ENCODE measurements at regions not wholly inside any gene's neighbourhood (a gene's known extent, or its start where the extent isn't known, plus 50 kb on each side); places are given as distances from the start of the nearest gene placed in this dataset.

DNA sequence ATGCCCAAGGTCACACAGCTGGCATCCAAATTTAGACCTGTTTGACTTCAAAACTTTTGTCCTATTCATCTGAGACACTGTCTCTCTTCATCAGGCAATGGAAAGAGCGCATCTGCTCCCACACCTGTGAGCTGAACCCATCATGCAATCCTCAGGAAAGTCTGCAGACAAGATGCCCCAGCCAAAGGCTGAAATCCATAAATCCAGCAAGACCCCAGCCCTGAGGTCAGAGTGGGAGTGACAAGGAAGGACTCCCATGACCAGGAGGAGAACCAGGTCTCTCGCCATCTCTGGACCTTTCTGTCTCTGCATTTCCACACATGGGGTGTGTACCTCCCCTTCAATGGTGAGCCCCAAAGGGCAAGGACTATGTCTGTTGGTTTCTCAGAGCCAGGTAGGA is 83.6 kb upstream of the HMGXB4 start:
- Histone ChIP-seq H3K27ac (ENCODE audit: insufficient read depth, low read length) (no peak overlapping the region), H4K5ac (ENCODE audit: low read depth, low read length) (no peak overlapping the region), H3K4me3 (ENCODE audit: insufficient read depth, low read depth, low read length) (no peak overlapping the region), H2BK15ac (ENCODE audit: low read depth, low read length) (no peak overlapping the region), H3K14ac (replicated peaks; ENCODE audit: low read depth, low read length) (no peak overlapping the region), H2BK20ac (ENCODE audit: low read depth, low read length) (no peak overlapping the region), H4K20me1 (ENCODE audit: insufficient read depth, low read length) (no peaks in the 10 kb centered on the region), H3K79me1 (ENCODE audit: low read depth in 1 of 2, low read length in 2 of 2) (no peaks in the 10 kb centered on the region), H3K56ac (ENCODE audit: extremely low read depth, insufficient read depth, low read length) (no peak overlapping the region), H3K23ac (ENCODE audit: low read depth, low read length) (no peak overlapping the region), H2BK5ac (ENCODE audit: low read depth, low read length, poor library complexity, severe bottlenecking) (no peak overlapping the region), H3K36me3 (ENCODE audit: control insufficient read depth, insufficient read depth, low read length) (no peaks in the 10 kb centered on the region), H3K9me1 (ENCODE audit: insufficient read depth, low read length) (no peaks in the 10 kb centered on the region), H3K4me1 (ENCODE audit: control insufficient read depth, insufficient read depth, low read length) (no peaks in the 10 kb centered on the region), H3K4me2 (ENCODE audit: low read depth, low read length) (no peak overlapping the region), H2BK120ac (ENCODE audit: low read depth, low read length) (no peak overlapping the region), H2AK5ac (ENCODE audit: low read depth, low read length) (no peak overlapping the region), H2AFZ (replicated peaks; ENCODE audit: low read length, poor library complexity) (no peak overlapping the region), H4K8ac (ENCODE audit: low read depth in 2 of 2, low read length in 2 of 2) (no peak overlapping the region), H4K91ac (ENCODE audit: insufficient read depth, low read depth, low read length) (no peak overlapping the region), H3K18ac (ENCODE audit: low read depth, low read length) (no peak overlapping the region), H3K9me3 (ENCODE audit: control insufficient read depth, insufficient read depth, low read length) (no peaks in the 10 kb centered on the region), H3K9ac (ENCODE audit: low read depth, low read length) (no peak overlapping the region), H3K27me3 (ENCODE audit: control insufficient read depth, insufficient read depth, low read length) (no peaks in the 10 kb centered on the region), H2AK9ac (replicated peaks; ENCODE audit: low read depth, low read length, poor library complexity) (no peak overlapping the region), H3K4ac (ENCODE audit: low read depth, low read length) (no peak overlapping the region)
- no peak for TF ChIP-seq RCOR1 (IDR thresholded peaks at IDR 0.05; ENCODE audit: insufficient replicate concordance, low read length)
- TF ChIP-seq POLR2A (IDR thresholded peaks at IDR 0.05; ENCODE audit: low read depth, low read length): no peak
- no peak for TF ChIP-seq CHD1 (IDR thresholded peaks at IDR 0.05; ENCODE audit: low read depth, low read length)
- TF ChIP-seq MXI1 (IDR thresholded peaks at IDR 0.05; ENCODE audit: borderline replicate concordance, low read depth, low read length): no peak
- TF ChIP-seq, protein P1, sequence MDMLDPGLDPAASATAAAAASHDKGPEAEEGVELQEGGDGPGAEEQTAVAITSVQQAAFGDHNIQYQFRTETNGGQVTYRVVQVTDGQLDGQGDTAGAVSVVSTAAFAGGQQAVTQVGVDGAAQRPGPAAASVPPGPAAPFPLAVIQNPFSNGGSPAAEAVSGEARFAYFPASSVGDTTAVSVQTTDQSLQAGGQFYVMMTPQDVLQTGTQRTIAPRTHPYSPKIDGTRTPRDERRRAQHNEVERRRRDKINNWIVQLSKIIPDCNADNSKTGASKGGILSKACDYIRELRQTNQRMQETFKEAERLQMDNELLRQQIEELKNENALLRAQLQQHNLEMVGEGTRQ (IDR thresholded peaks at IDR 0.05; ENCODE audit: low read depth, low read length): no peak
- no peak for TF ChIP-seq MAFK (IDR thresholded peaks at IDR 0.05; ENCODE audit: low read depth, low read length)
- no peak for TF ChIP-seq FOS (IDR thresholded peaks at IDR 0.05; ENCODE audit: low read depth, low read length)
- TF ChIP-seq, protein P2, sequence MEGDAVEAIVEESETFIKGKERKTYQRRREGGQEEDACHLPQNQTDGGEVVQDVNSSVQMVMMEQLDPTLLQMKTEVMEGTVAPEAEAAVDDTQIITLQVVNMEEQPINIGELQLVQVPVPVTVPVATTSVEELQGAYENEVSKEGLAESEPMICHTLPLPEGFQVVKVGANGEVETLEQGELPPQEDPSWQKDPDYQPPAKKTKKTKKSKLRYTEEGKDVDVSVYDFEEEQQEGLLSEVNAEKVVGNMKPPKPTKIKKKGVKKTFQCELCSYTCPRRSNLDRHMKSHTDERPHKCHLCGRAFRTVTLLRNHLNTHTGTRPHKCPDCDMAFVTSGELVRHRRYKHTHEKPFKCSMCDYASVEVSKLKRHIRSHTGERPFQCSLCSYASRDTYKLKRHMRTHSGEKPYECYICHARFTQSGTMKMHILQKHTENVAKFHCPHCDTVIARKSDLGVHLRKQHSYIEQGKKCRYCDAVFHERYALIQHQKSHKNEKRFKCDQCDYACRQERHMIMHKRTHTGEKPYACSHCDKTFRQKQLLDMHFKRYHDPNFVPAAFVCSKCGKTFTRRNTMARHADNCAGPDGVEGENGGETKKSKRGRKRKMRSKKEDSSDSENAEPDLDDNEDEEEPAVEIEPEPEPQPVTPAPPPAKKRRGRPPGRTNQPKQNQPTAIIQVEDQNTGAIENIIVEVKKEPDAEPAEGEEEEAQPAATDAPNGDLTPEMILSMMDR (conservative IDR thresholded peaks at IDR 0.05; ENCODE audit: low read depth, low read length): no peak
- TF ChIP-seq CEBPB (IDR thresholded peaks at IDR 0.05; ENCODE audit: low read depth, low read length): no peak
- TF ChIP-seq, protein P3, sequence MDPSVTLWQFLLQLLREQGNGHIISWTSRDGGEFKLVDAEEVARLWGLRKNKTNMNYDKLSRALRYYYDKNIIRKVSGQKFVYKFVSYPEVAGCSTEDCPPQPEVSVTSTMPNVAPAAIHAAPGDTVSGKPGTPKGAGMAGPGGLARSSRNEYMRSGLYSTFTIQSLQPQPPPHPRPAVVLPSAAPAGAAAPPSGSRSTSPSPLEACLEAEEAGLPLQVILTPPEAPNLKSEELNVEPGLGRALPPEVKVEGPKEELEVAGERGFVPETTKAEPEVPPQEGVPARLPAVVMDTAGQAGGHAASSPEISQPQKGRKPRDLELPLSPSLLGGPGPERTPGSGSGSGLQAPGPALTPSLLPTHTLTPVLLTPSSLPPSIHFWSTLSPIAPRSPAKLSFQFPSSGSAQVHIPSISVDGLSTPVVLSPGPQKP (IDR thresholded peaks at IDR 0.05; ENCODE audit: borderline replicate concordance, low read depth, low read length): no peak
- TF ChIP-seq RFX5 (IDR thresholded peaks at IDR 0.05; ENCODE audit: low read depth, low read length): no peak
- no peak for TF ChIP-seq NFE2L2 (IDR thresholded peaks at IDR 0.05; ENCODE audit: low read depth, low read length)
- no peak for TF ChIP-seq SMC3 (IDR thresholded peaks at IDR 0.05; ENCODE audit: low read depth, low read length)
- TF ChIP-seq MAZ (IDR thresholded peaks at IDR 0.05; ENCODE audit: borderline replicate concordance, low read depth, low read length): no peak
- no peak for TF ChIP-seq BHLHE40 (IDR thresholded peaks at IDR 0.05; ENCODE audit: low read depth, low read length)
- no peak for TF ChIP-seq RAD21 (IDR thresholded peaks at IDR 0.05; ENCODE audit: low read length)
- no TSS peak for BruUV-seq (replicated peaks)
- WGBS, 2 experiments (ENCODE audit: extremely low coverage in 2 of 2, insufficient read length in 1 of 2): no CpG with 5 or more reads among the region's 2 CpGs
- intact Hi-C loops (cut with micrococcal nuclease): no loop called here
- in situ Hi-C loops (cut with MboI; ENCODE audit: low sequenced_read_pairs): no loop called here
- CTCF ChIA-PET: no interaction called here
- ATAC-seq (ENCODE audit: low read depth) (no peak), DNase-seq (no peak)
- dilution Hi-C loops (cut with HindIII; ENCODE audit: low sequenced_read_pairs, unreplicated experiment): no loop called here
- POLR2A ChIA-PET (ENCODE audit: unreplicated experiment): no interaction called here
